Neural cell (in vitro differentiated cells): ENCODE measurements at regions not wholly inside any gene's neighbourhood (a gene's known extent, or its start where the extent isn't known, plus 50 kb on each side); places are given as distances from the start of the nearest gene placed in this dataset.

Experiments used
- CTCF ChIP-seq: fragments of 450-650 bp; IDR thresholded peaks from 2 replicates; pipeline ENCODE4 v1.5.1; 2014; ENCODE audit warnings: antibody characterized with exemption, mild to moderate bottlenecking, moderate library complexity; ENCODE audit not compliant: poor library complexity, severe bottlenecking
- EP300 ChIP-seq: fragments of 450-650 bp; conservative IDR thresholded peaks from 2 replicates; pipeline ENCODE4 v1.6.1; 2014; ENCODE audit warnings: antibody characterized with exemption, mild to moderate bottlenecking, moderate library complexity; ENCODE audit not compliant: poor library complexity, severe bottlenecking
- EZH2 ChIP-seq: fragments of 200-600, 300-800 bp; shearing (Covaris generic), sonication (generic); IDR thresholded peaks from 2 replicates; pipeline ENCODE4 v1.6.1; 2014; ENCODE audit warnings: antibody characterized with exemption, low read length, borderline replicate concordance, mild to moderate bottlenecking; ENCODE audit not compliant: insufficient read depth, poor library complexity, severe bottlenecking
- MXI1 ChIP-seq: fragments of 450-650 bp; conservative IDR thresholded peaks from 2 replicates; pipeline ENCODE4 v1.6.1; 2014; ENCODE audit warnings: antibody characterized with exemption, mild to moderate bottlenecking; ENCODE audit not compliant: poor library complexity, severe bottlenecking
- SMC3 ChIP-seq: fragments of 450-650 bp; conservative IDR thresholded peaks from 2 replicates; pipeline ENCODE4 v1.6.1; 2014; ENCODE audit warnings: antibody characterized with exemption, mild to moderate bottlenecking, moderate library complexity; ENCODE audit not compliant: poor library complexity
- TF ChIP-seq, protein P1 (sequence below): IDR thresholded peaks from 2 replicates; pipeline ENCODE4 v1.6.1; 2012; ENCODE audit warnings: borderline replicate concordance

DNA sequence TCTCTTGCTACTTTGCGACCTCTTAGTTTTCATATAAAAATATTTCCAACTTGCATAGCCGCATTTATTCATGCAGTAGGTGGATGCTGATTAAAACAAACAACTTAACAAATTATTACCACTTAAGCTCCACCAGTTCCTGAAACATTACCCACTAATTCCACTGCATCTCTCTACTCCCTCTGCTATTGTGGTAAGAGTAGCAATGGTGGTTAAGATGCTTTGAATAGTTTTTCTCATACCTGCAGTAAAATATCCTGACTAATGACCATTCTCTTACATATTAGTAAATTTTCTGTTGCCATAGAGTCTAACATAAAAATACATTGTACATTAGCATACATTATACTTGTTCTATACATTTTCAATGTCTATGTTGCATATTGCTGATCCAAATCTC, 397.6 kb upstream of the PLSCR5 start:
- TF ChIP-seq CTCF (no peak), EZH2 (no peak), EP300 (no peak), MXI1 (no peak), SMC3 (no peak)
- TF ChIP-seq, protein P1, sequence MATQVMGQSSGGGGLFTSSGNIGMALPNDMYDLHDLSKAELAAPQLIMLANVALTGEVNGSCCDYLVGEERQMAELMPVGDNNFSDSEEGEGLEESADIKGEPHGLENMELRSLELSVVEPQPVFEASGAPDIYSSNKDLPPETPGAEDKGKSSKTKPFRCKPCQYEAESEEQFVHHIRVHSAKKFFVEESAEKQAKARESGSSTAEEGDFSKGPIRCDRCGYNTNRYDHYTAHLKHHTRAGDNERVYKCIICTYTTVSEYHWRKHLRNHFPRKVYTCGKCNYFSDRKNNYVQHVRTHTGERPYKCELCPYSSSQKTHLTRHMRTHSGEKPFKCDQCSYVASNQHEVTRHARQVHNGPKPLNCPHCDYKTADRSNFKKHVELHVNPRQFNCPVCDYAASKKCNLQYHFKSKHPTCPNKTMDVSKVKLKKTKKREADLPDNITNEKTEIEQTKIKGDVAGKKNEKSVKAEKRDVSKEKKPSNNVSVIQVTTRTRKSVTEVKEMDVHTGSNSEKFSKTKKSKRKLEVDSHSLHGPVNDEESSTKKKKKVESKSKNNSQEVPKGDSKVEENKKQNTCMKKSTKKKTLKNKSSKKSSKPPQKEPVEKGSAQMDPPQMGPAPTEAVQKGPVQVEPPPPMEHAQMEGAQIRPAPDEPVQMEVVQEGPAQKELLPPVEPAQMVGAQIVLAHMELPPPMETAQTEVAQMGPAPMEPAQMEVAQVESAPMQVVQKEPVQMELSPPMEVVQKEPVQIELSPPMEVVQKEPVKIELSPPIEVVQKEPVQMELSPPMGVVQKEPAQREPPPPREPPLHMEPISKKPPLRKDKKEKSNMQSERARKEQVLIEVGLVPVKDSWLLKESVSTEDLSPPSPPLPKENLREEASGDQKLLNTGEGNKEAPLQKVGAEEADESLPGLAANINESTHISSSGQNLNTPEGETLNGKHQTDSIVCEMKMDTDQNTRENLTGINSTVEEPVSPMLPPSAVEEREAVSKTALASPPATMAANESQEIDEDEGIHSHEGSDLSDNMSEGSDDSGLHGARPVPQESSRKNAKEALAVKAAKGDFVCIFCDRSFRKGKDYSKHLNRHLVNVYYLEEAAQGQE, result no peak
